ENCODE measurements at regions not wholly inside any gene's neighbourhood (a gene's known extent, or its start where the extent isn't known, plus 50 kb on each side); places are given as distances from the start of the nearest gene placed in this dataset.

- no peak overlapping the region for H3K4me3 Mint-ChIP-seq
- H3K27ac Mint-ChIP-seq, result no peak overlapping the region
- H3K27me3 Mint-ChIP-seq, result no peaks in the 10 kb centered on the region
- no peaks in the 10 kb centered on the region for H3K36me3 Mint-ChIP-seq
- TF ChIP-seq CTCF (conservative IDR thresholded peaks at IDR 0.05), result no peak
- peaks cover 5% of the 10 kb centered on the region for H3K9me3 Mint-ChIP-seq
- H3K4me1 Mint-ChIP-seq (ENCODE audit: unreplicated experiment), result no peaks in the 10 kb centered on the region
- DNase-seq (ENCODE audit: extremely low spot score, unreplicated experiment), result no peak
Measured at GRCh38 chr11:91955206-91955605, 269.4 kb upstream of the FAT3 start.

DNA sequence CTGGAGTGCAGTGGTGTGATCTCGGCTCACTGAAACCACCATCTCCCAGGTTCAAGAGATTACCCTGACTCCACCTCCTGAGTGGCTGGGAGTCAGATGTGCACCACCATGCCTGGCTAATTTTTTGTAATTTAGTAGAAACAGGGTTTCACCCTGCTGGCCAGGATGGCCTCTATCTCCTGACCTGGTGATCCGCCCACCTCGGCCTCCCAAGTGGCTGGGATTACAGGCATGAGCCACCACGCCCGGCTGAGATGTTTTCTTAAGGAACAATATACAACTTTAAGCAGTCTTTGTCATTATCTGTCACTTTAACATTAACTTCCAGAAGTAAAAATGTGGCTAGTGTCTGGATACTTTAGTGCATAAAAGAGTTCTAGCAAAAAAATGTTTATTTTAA is 272.6 kb upstream of the FAT3 start:
- TF ChIP-seq CTCF (conservative IDR thresholded peaks at IDR 0.05), result no peak
- H3K4me1 Mint-ChIP-seq (ENCODE audit: unreplicated experiment), result peaks cover 12% of the 10 kb centered on the region
- H3K4me3 Mint-ChIP-seq, result no peak overlapping the region
- H3K27me3 Mint-ChIP-seq, result peaks cover 3% of the 10 kb centered on the region
- H3K9me3 Mint-ChIP-seq, result no peaks in the 10 kb centered on the region
- H3K36me3 Mint-ChIP-seq, result no peaks in the 10 kb centered on the region
- H3K27ac Mint-ChIP-seq, result no peak overlapping the region
- no peak for DNase-seq (ENCODE audit: extremely low spot score, unreplicated experiment)

GRCh38 chr11:91947215-91947820 is 277.3 kb upstream of the FAT3 start:
- Mint-ChIP-seq H3K27ac (no peak overlapping the region), H3K27me3 (peaks cover 6% of the 10 kb centered on the region), H3K36me3 (no peaks in the 10 kb centered on the region), H3K9me3 (peaks cover 4% of the 10 kb centered on the region), H3K4me1 (ENCODE audit: unreplicated experiment) (peaks cover 22% of the 10 kb centered on the region), H3K4me3 (no peak overlapping the region)
- TF ChIP-seq CTCF (conservative IDR thresholded peaks at IDR 0.05), result no peak
- DNase-seq (ENCODE audit: extremely low spot score, unreplicated experiment), result no peak

- no peak for TF ChIP-seq CTCF (conservative IDR thresholded peaks at IDR 0.05)
- Mint-ChIP-seq H3K27ac (no peak overlapping the region), H3K36me3 (no peaks in the 10 kb centered on the region)
Measured at GRCh38 chr11:91946397-91946951, 278.1 kb upstream of the FAT3 start.

GRCh38 chr11:91935120-91935519 is 289.5 kb upstream of the FAT3 start:
- Mint-ChIP-seq H3K27me3 (peaks cover 7% of the 10 kb centered on the region), H3K36me3 (no peaks in the 10 kb centered on the region), H3K9me3 (no peaks in the 10 kb centered on the region), H3K27ac (no peak overlapping the region), H3K4me3 (no peak overlapping the region), H3K4me1 (ENCODE audit: unreplicated experiment) (no peaks in the 10 kb centered on the region)
- no peak for DNase-seq (ENCODE audit: extremely low spot score, unreplicated experiment)
- no peak for TF ChIP-seq CTCF (conservative IDR thresholded peaks at IDR 0.05)

More at GRCh38 chr11:91946397-91946951, 278.1 kb upstream of the FAT3 start:
- Mint-ChIP-seq H3K4me1 (ENCODE audit: unreplicated experiment) (peaks cover 22% of the 10 kb centered on the region), H3K4me3 (no peak overlapping the region), H3K9me3 (peaks cover 4% of the 10 kb centered on the region), H3K27me3 (peaks cover 6% of the 10 kb centered on the region)
- DNase-seq (ENCODE audit: extremely low spot score, unreplicated experiment), result no peak

All from type B pancreatic cell (in vitro differentiated cells).